Lower leg skin (tissue), 3 donors: ENCODE measurements at regions not wholly inside any gene's neighbourhood (a gene's known extent, or its start where the extent isn't known, plus 50 kb on each side); places are given as distances from the start of the nearest gene placed in this dataset.

Experiments used
- POLR2A ChIP-seq, 2 donors: fragments of 450-650 bp; IDR thresholded peaks; one replicate each; pipeline ENCODE4 v1.6.1; 2016 to 2017; ENCODE audit warnings: antibody characterized with exemption in 2 of 2, mild to moderate bottlenecking in 1 of 2, moderate library complexity in 1 of 2
- TF ChIP-seq, protein P1 (sequence below), 3 donors: fragments of 450-650 bp; IDR thresholded peaks; one replicate each; pipeline ENCODE4 v1.5.1; 2016; ENCODE audit warnings: antibody characterized with exemption in 3 of 3, mild to moderate bottlenecking in 3 of 3, moderate library complexity in 2 of 3

DNA sequence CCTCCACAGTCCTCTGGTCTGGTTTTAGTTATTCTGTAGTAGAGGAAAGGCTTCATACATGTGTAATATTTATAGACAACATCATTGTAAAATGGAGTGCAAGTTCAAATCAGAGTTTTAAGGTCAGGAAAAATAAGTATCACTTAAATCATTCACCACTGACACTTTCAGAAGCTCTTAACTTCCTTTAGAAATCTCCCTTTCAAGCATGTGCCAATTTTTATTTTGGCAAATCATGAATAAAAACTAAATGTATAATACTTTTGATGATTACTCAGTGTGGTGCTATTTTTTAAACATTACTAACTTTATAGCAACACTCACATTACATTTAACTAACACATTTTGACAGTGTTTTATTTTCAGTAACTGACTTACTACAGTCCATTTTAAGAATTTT lies 112.2 kb downstream of the OGFRL1 start:
- TF ChIP-seq, protein P1, sequence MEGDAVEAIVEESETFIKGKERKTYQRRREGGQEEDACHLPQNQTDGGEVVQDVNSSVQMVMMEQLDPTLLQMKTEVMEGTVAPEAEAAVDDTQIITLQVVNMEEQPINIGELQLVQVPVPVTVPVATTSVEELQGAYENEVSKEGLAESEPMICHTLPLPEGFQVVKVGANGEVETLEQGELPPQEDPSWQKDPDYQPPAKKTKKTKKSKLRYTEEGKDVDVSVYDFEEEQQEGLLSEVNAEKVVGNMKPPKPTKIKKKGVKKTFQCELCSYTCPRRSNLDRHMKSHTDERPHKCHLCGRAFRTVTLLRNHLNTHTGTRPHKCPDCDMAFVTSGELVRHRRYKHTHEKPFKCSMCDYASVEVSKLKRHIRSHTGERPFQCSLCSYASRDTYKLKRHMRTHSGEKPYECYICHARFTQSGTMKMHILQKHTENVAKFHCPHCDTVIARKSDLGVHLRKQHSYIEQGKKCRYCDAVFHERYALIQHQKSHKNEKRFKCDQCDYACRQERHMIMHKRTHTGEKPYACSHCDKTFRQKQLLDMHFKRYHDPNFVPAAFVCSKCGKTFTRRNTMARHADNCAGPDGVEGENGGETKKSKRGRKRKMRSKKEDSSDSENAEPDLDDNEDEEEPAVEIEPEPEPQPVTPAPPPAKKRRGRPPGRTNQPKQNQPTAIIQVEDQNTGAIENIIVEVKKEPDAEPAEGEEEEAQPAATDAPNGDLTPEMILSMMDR (IDR thresholded peaks at IDR 0.05): no peak
- no peak for TF ChIP-seq POLR2A (IDR thresholded peaks at IDR 0.05)
